GM12875 (cell line): ENCODE measurements at regions not wholly inside any gene's neighbourhood (a gene's known extent, or its start where the extent isn't known, plus 50 kb on each side); places are given as distances from the start of the nearest gene placed in this dataset.

Source experiments
- H3K4me3 ChIP-seq: one replicate; pipeline ENCODE4 v1.5.1; 2011; ENCODE audit warnings: low read depth, low read length, control low read depth
- TF ChIP-seq, protein P1 (sequence below): IDR thresholded peaks from 2 replicates; pipeline ENCODE4 v1.5.1; 2011; ENCODE audit warnings: low read depth, mild to moderate bottlenecking, control low read depth, inconsistent platforms, low read length, moderate library complexity, borderline replicate concordance; ENCODE audit not compliant: insufficient read depth

DNA sequence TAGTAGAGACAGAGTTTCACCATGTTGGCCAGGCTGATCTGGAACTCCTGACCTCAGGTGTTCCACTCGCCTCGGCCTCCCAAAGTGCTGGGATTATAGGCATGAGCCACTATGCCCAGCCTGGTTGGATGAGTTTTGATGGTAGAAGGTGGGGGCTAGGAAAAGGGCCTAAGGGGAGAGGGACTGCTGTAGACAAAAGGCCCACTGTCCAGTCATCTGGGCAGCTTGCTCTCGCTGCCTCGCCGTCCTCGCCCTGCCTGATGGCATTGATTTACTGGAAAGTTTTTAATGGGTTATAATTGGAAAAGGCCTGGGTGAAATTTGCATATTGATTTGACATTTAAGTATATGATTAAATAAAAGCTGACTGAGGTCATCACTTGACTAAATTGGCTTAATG lies 175.1 kb upstream of the CSF3R start:
- TF ChIP-seq, protein P1, sequence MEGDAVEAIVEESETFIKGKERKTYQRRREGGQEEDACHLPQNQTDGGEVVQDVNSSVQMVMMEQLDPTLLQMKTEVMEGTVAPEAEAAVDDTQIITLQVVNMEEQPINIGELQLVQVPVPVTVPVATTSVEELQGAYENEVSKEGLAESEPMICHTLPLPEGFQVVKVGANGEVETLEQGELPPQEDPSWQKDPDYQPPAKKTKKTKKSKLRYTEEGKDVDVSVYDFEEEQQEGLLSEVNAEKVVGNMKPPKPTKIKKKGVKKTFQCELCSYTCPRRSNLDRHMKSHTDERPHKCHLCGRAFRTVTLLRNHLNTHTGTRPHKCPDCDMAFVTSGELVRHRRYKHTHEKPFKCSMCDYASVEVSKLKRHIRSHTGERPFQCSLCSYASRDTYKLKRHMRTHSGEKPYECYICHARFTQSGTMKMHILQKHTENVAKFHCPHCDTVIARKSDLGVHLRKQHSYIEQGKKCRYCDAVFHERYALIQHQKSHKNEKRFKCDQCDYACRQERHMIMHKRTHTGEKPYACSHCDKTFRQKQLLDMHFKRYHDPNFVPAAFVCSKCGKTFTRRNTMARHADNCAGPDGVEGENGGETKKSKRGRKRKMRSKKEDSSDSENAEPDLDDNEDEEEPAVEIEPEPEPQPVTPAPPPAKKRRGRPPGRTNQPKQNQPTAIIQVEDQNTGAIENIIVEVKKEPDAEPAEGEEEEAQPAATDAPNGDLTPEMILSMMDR = no peak
- no peak overlapping the region for H3K4me3 ChIP-seq

DNA sequence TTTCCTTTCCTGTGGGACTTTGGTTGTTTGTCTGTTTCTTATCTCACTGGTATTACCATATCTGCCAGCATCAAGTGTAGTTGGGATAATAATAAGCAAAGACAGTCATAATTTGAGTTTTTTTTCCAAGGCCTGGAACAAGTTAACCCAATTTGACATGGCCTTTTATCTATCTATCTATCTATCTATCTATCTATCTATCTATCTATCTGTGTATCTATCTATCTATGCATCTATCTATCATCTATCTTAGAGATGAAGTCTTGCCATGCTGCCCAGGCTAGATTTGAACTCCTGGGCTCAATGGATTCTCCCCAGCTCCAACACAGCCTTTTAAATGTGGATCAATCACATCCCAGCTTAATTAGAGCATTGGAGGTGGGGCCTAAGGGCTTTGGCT lies 174.1 kb upstream of the CSF3R start:
- TF ChIP-seq, protein P1 = no peak
- H3K4me3 ChIP-seq = no peak overlapping the region

DNA sequence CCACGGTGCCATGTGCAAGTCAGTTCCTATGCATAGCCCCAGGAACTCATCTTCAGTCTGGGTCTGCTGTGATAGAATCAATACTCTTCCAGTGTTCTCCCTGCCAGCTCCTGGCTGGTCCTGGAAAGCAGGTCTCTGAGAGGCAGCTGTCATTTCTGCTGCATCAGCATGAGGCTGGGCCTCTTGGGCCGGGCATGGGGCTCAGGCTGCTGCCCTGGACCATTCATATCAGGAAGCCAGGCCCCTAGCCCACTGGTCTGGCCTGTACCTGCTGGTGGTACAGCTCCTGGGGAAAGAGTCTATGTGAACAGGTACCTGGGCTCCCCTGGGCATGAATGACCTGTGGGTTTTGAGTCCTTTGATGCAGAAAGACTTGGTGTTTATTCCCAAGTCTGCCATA lies 173.6 kb upstream of the CSF3R start:
- H3K4me3 ChIP-seq = no peak overlapping the region
- TF ChIP-seq, protein P1 = no peak

DNA sequence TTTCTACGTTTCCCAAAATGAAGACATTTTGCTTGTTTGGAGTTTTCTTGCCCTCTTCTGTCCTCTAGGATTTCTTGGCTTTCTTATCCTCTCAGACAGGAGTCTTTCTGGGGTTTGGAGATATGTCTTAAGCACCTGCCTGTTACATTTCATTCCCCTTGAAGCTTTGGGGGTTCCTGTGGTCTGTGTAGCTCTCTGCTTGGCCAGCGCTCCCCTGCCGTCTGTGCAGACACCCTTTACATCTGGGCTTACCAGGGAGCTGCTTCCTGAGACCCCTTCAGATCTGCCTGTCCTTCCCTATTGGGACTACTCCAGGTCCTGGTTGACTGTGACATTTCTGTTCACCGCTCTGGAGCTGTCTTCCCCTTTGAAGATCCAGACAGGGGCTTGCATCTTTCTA lies 171.9 kb upstream of the CSF3R start:
- H3K4me3 ChIP-seq = no peak overlapping the region
- TF ChIP-seq, protein P1 = no peak

DNA sequence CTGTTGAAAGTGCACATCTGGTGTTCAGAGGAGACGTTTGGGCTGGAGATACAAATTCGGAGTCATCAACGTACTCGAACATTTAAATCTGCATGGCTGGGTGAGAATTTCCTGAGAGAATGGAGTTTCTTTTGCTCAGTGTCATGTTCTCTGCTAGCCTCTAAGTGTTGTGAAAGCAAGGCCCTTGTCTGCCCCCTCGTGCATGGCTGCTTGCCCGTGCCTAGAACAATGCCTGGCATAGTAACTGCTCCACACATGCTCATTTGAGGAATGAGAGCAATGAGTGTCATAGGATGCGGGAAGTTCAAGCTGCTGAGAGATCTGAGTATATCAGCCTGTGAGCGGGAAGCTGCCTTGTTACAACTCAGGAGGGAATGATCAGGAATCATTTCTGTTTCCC lies 171.1 kb upstream of the CSF3R start:
- TF ChIP-seq, protein P1 = no peak
- no peak overlapping the region for H3K4me3 ChIP-seq

DNA sequence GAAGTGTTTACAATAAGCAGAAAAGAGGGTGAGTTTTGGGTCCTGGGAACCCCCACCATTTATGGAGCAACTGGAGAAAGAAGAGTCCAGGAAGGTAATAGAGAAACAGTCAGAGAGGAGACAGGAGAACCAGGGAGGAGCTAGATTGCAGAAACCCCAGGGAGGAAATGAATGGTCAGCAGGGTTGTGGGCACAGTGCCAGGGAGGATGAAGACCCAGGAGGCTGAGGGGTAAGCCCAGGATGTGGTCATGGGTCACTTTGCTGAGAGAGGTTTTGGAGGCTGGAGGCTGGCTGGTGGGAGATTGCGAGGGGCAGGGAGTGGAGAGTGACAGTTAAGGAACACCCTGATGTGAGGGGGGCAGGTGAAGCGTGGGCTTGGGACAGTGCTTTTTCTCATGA lies 169.9 kb upstream of the CSF3R start:
- TF ChIP-seq, protein P1 = no peak
- H3K4me3 ChIP-seq = no peak overlapping the region

DNA sequence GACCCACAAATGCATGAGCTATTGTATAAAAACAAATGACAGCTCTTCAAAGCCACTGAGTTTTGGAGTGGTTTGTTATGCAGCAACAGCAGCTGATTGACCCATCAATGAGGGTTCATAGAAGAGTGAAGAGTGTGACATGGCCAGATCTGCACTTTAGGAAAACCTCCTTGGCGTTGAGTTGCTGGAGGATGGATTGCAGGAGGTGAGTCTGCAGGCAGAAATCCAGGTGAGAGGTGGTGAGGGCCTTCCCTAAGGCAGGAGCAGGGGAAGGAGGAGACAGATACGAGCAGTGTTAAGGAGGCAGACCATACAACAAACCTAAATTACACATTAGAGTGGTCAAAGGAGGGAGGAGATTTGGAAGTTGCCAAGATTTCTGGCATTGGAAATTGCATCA lies 169.3 kb upstream of the CSF3R start:
- TF ChIP-seq, protein P1 = no peak
- no peak overlapping the region for H3K4me3 ChIP-seq
